Breast epithelium (tissue), 3 donors: ENCODE measurements at regions not wholly inside any gene's neighbourhood (a gene's known extent, or its start where the extent isn't known, plus 50 kb on each side); places are given as distances from the start of the nearest gene placed in this dataset.

ENCODE experiments used
- CTCF ChIP-seq, 3 donors: fragments of 450-650 bp; IDR thresholded peaks; one replicate each; pipeline ENCODE4 v1.5.1; 2016 to 2017; ENCODE audit warnings: antibody characterized with exemption in 3 of 3, mild to moderate bottlenecking in 3 of 3, moderate library complexity in 3 of 3
- POLR2A ChIP-seq: fragments of 450-650 bp; IDR thresholded peaks from one replicate; pipeline ENCODE4 v1.6.1; 2016; ENCODE audit warnings: antibody characterized with exemption, mild to moderate bottlenecking, moderate library complexity
- POLR2AphosphoS5 ChIP-seq, 3 donors: sonication (generic); formaldehyde crosslinking; IDR thresholded peaks; one replicate each; pipeline ENCODE4 v1.6.1; 2017; ENCODE audit warnings: antibody characterized with exemption in 3 of 3

- TF ChIP-seq CTCF (IDR thresholded peaks at IDR 0.05) (no peak), POLR2A (no peak), POLR2AphosphoS5 (IDR thresholded peaks at IDR 0.05) (no peak)
Measured at GRCh38 chr3:187856555-187856954, 111.3 kb upstream of the BCL6 start.
